ENCODE measurements at regions not wholly inside any gene's neighbourhood (a gene's known extent, or its start where the extent isn't known, plus 50 kb on each side); places are given as distances from the start of the nearest gene placed in this dataset.

DNA sequence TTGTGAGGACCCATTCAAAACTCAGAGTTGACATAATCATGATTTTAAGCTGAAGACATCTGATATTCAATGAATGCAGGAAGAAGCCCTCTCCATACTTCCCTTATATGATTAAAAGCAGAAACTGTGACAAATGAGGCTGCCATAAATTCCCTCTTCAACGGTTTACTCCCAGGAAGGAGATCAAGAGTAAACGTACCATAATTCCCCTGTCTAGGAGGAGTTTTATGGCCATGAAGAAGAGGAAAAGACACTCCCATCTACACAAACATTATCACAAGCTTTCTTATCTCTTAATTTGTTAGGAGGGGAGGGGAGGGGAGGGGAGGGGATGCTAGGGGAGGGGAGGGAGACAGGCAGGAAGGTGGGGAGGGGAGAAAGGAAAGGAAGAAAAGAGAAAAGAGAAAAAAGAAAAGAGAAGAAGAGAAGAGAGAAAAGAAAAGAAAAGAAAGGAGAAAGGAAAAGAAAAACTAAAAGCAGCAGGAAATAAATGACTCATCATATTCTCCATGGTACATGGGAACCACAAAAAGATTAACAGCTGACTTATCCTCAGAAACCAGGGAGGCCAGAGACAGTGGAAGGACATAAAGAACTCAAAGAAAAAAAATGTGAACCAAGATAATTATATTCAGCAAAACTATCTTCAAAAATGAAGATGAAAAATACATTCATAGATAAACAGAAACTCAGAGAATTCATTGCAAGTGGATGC is 121.6 kb downstream of the ALOX5 start:
- TF ChIP-seq, protein P1, sequence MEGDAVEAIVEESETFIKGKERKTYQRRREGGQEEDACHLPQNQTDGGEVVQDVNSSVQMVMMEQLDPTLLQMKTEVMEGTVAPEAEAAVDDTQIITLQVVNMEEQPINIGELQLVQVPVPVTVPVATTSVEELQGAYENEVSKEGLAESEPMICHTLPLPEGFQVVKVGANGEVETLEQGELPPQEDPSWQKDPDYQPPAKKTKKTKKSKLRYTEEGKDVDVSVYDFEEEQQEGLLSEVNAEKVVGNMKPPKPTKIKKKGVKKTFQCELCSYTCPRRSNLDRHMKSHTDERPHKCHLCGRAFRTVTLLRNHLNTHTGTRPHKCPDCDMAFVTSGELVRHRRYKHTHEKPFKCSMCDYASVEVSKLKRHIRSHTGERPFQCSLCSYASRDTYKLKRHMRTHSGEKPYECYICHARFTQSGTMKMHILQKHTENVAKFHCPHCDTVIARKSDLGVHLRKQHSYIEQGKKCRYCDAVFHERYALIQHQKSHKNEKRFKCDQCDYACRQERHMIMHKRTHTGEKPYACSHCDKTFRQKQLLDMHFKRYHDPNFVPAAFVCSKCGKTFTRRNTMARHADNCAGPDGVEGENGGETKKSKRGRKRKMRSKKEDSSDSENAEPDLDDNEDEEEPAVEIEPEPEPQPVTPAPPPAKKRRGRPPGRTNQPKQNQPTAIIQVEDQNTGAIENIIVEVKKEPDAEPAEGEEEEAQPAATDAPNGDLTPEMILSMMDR (IDR thresholded peaks at IDR 0.05; ENCODE audit: extremely low read depth, missing control alignments) = no peak
- DNase-seq (ENCODE audit: low spot score) = no peak
